Thoracic aorta (tissue), 2 donors: ENCODE measurements at regions not wholly inside any gene's neighbourhood (a gene's known extent, or its start where the extent isn't known, plus 50 kb on each side); places are given as distances from the start of the nearest gene placed in this dataset.

Experiments used
- ATAC-seq: fragments of 150-250 bp; one replicate; pipeline ENCODE4 v1.8.0; 2017; ENCODE audit warnings: low read depth; ENCODE audit not compliant: insufficient number of reproducible peaks, low FRiP score
- DNase-seq: peaks from one replicate; pipeline ENCODE4 v3.0.0-alpha.2; 2020; ENCODE audit warnings: low spot score
- H3K27ac ChIP-seq, 2 donors: fragments of 200-600 bp; sonication (generic); 1 replicate in 1 of 2; 2 replicates in 1 of 2; pipeline ENCODE4 v1.5.1; 2016; ENCODE audit warnings: mild to moderate bottlenecking in 2 of 2, moderate library complexity in 2 of 2
- H3K27me3 ChIP-seq: fragments of 200-600 bp; sonication (generic); replicated peaks from 2 replicates; pipeline ENCODE4 v1.6.0; 2016; ENCODE audit warnings: mild to moderate bottlenecking; ENCODE audit not compliant: insufficient read depth
- H3K36me3 ChIP-seq: fragments of 200-600 bp; sonication (generic); one replicate; pipeline ENCODE4 v1.5.1; 2016
- H3K4me1 ChIP-seq, 2 donors: fragments of 200-600 bp; sonication (generic); 1 replicate in 1 of 2; 2 replicates in 1 of 2; pipeline versions ENCODE4 v1.5.1 to v1.6.0; 2016; ENCODE audit warnings: low read depth in 2 of 2, mild to moderate bottlenecking in 1 of 2; ENCODE audit not compliant: control insufficient read depth in 1 of 2
- H3K4me3 ChIP-seq: fragments of 200-600 bp; sonication (generic); 2 replicates; pipeline ENCODE4 v1.5.1; 2016; ENCODE audit warnings: mild to moderate bottlenecking
- H3K9me3 ChIP-seq: fragments of 200-600 bp; sonication (generic); 2 replicates; pipeline ENCODE4 v1.5.1; 2016
- CTCF ChIP-seq: fragments of 200-600 bp; sonication (generic); IDR thresholded peaks from one replicate; pipeline ENCODE4 v1.5.1; 2019; ENCODE audit warnings: antibody characterized with exemption

GRCh38 chr2:217125014-217125413, 265.1 kb upstream of the TNP1 start:
- no peak overlapping the region for H3K4me3 ChIP-seq
- TF ChIP-seq CTCF: no peak
- ATAC-seq (no peak), DNase-seq (no peak)
- no peaks in the 10 kb centered on the region for H3K4me1 ChIP-seq
- H3K27ac ChIP-seq: no peak overlapping the region
- no peaks in the 10 kb centered on the region for H3K27me3 ChIP-seq
- H3K9me3 ChIP-seq: no peaks in the 10 kb centered on the region
- no peaks in the 10 kb centered on the region for H3K36me3 ChIP-seq

GRCh38 chr2:217124050-217124449, 264.2 kb upstream of the TNP1 start:
- H3K27ac ChIP-seq: no peak overlapping the region
- H3K4me1 ChIP-seq: no peaks in the 10 kb centered on the region
- no peak for TF ChIP-seq CTCF
- no peaks in the 10 kb centered on the region for H3K9me3 ChIP-seq
- ATAC-seq (no peak), DNase-seq (no peak)
- no peak overlapping the region for H3K4me3 ChIP-seq
- no peaks in the 10 kb centered on the region for H3K27me3 ChIP-seq
- H3K36me3 ChIP-seq: no peaks in the 10 kb centered on the region

- H3K4me3 ChIP-seq: no peak overlapping the region
- DNase-seq: no peak
- no peaks in the 10 kb centered on the region for H3K27me3 ChIP-seq
- no peak for ATAC-seq
- H3K4me1 ChIP-seq: no peaks in the 10 kb centered on the region
- TF ChIP-seq CTCF: no peak
- H3K36me3 ChIP-seq: no peaks in the 10 kb centered on the region
- no peak overlapping the region for H3K27ac ChIP-seq
- no peaks in the 10 kb centered on the region for H3K9me3 ChIP-seq
Measured at GRCh38 chr2:217121565-217121964, 261.7 kb upstream of the TNP1 start.

- Histone ChIP-seq H3K4me1 (no peaks in the 10 kb centered on the region), H3K9me3 (no peaks in the 10 kb centered on the region), H3K27ac (no peak overlapping the region), H3K4me3 (no peak overlapping the region), H3K36me3 (no peaks in the 10 kb centered on the region), H3K27me3 (no peaks in the 10 kb centered on the region)
- no peak for DNase-seq
- TF ChIP-seq CTCF: no peak
- no peak for ATAC-seq
Measured at GRCh38 chr2:217120429-217120828, 260.6 kb upstream of the TNP1 start.

- ATAC-seq: no peak
- no peak overlapping the region for H3K27ac ChIP-seq
Measured at GRCh38 chr2:217118559-217119284, 258.9 kb upstream of the TNP1 start.

More at GRCh38 chr2:217118559-217119284, 258.9 kb upstream of the TNP1 start:
- no peaks in the 10 kb centered on the region for H3K4me1 ChIP-seq
- H3K9me3 ChIP-seq: no peaks in the 10 kb centered on the region
- DNase-seq: no peak
- H3K4me3 ChIP-seq: no peak overlapping the region
- no peaks in the 10 kb centered on the region for H3K36me3 ChIP-seq
- TF ChIP-seq CTCF: no peak
- H3K27me3 ChIP-seq: no peaks in the 10 kb centered on the region
